Gastroesophageal sphincter (tissue), 4 donors: ENCODE measurements at regions not wholly inside any gene's neighbourhood (a gene's known extent, or its start where the extent isn't known, plus 50 kb on each side); places are given as distances from the start of the nearest gene placed in this dataset.

Experiments used
- ATAC-seq: fragments of 150-250 bp; one replicate; pipeline ENCODE4 v1.9.1; 2016; ENCODE audit warnings: mild to moderate bottlenecking, moderate library complexity
- H3K27ac ChIP-seq, 4 donors: fragments of 200-600 bp; sonication (generic) in 3 of 4; 1 replicate in 3 of 4; 2 replicates in 1 of 4; pipeline ENCODE4 v1.5.1; 2016 to 2019
- H3K27me3 ChIP-seq: fragments of 200-600 bp; sonication (generic); one replicate; pipeline ENCODE4 v1.5.1; 2019
- H3K36me3 ChIP-seq, 2 donors: fragments of 200-600 bp; sonication (generic); one replicate each; pipeline ENCODE4 v1.5.1; 2019; ENCODE audit warnings: control low read depth in 1 of 2
- H3K4me1 ChIP-seq, 3 donors: fragments of 200-600 bp; sonication (generic); 1 replicate in 2 of 3; 2 replicates in 1 of 3; pipeline ENCODE4 v1.5.1; 2016 to 2019; ENCODE audit warnings: control low read depth in 2 of 3
- H3K4me3 ChIP-seq, 2 donors: fragments of 200-600 bp; sonication (generic); one replicate each; pipeline ENCODE4 v1.5.1; 2019; ENCODE audit warnings: mild to moderate bottlenecking in 1 of 2, moderate library complexity in 1 of 2
- H3K9me3 ChIP-seq, 3 donors: fragments of 200-600 bp; sonication (generic); one replicate each; pipeline ENCODE4 v1.5.1; 2017 to 2019; ENCODE audit warnings: control low read depth in 2 of 3
- CTCF ChIP-seq, 4 experiments: fragments of 200-600 bp in 2 of 4; fragments of 450-650 bp in 2 of 4; sonication (generic) in 1 of 4; IDR thresholded peaks; one replicate each; pipeline ENCODE4 v1.5.1; 2017 to 2019; ENCODE audit warnings: antibody characterized with exemption in 4 of 4, mild to moderate bottlenecking in 2 of 4, moderate library complexity in 2 of 4
- EP300 ChIP-seq: sonication (generic); formaldehyde crosslinking; IDR thresholded peaks from one replicate; pipeline ENCODE4 v1.6.1; 2017; ENCODE audit warnings: antibody characterized with exemption, mild to moderate bottlenecking
- POLR2A ChIP-seq, 2 donors: fragments of 450-650 bp; IDR thresholded peaks; one replicate each; pipeline ENCODE4 v1.6.1; 2017; ENCODE audit warnings: antibody characterized with exemption in 2 of 2, mild to moderate bottlenecking in 2 of 2, moderate library complexity in 1 of 2
- POLR2AphosphoS5 ChIP-seq: sonication (generic); formaldehyde crosslinking; IDR thresholded peaks from one replicate; pipeline ENCODE4 v1.6.1; 2017; ENCODE audit warnings: antibody characterized with exemption
- WGBS, 2 donors: methylation state at CpG; one replicate each; pipeline ENCODE4 v1.1.5; 2018; ENCODE audit warnings: low coverage in 1 of 2; 5-methylcytosine and 5-hydroxymethylcytosine counted together
- small RNA-seq, 4 donors: library from RNA; depleted of rRNA; stranded (forward); fragments of <200 nt; gene quantifications; one replicate each; pipeline ENCODE3, GENCODE V24; 2016

DNA sequence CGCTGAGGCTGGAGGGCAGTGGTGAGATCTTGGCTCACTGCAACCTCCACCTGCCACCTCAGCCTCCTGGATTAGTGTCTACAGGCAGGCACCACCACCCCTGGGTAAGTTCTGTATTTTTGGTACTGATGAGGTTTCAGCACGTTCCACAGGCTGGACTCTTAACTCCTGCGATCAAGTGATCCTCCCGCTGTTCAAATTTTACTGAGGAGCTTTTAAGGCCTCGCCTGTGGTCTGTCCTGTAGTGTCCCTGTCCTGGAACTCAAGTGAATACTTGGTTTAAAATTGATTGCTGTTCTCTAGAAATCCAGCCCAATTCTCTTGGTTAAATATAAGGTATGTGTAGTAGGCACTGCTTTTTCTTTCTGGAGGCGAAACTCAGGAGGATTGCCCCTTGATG lies 65.2 kb downstream of the DPRX start:
- ATAC-seq: no peak
- H3K27me3 ChIP-seq: no peaks in the 10 kb centered on the region
- no peak overlapping the region for H3K4me3 ChIP-seq
- peaks cover 0 to 54% (median 0%) of the 10 kb centered on the region in 3 donors for H3K9me3 ChIP-seq
- no peaks in the 10 kb centered on the region for H3K4me1 ChIP-seq
- H3K27ac ChIP-seq: no peak overlapping the region
- no peak for TF ChIP-seq POLR2A (IDR thresholded peaks at IDR 0.05)
- no peak for TF ChIP-seq CTCF (IDR thresholded peaks at IDR 0.05)
- no peak for TF ChIP-seq EP300
- TF ChIP-seq POLR2AphosphoS5: no peak
- H3K36me3 ChIP-seq: no peaks in the 10 kb centered on the region
- 80 to 83% methylated on average over 2 to 6 of the region's 6 CpGs for WGBS, 2 donors

DNA sequence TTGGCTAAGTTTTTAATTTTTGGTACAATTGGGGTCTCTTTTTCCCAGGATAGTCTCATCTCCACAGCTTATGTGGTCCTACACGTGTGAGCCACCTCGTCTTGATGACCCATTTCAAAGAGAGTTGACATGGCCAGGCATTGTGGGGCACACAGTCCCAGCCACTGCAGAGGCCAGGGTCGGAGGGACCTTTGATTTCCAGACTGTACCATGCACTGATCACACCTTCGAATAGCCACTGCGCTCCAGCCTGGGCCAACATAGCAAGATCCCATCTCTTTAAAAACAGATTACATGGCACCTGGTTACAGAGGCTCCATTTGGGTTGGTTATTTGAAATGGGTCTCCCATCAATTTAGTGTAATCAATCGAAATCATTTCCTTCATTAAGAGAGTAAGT lies 71.6 kb downstream of the DPRX start:
- no peak for ATAC-seq
- Histone ChIP-seq H3K4me1 (no peaks in the 10 kb centered on the region), H3K27me3 (peaks cover 11% of the 10 kb centered on the region), H3K27ac (no peak overlapping the region), H3K4me3 (no peak overlapping the region), H3K9me3 (peaks cover 0 to under 1% (median 0%) of the 10 kb centered on the region in 3 donors), H3K36me3 (no peaks in the 10 kb centered on the region)
- TF ChIP-seq POLR2AphosphoS5 (no peak), CTCF (IDR thresholded peaks at IDR 0.05) (no peak), EP300 (no peak), POLR2A (IDR thresholded peaks at IDR 0.05) (no peak)
- WGBS, 2 donors: 63% methylated on average over 3 of the region's 6 CpGs; no CpG with 5 or more reads in 1 of the 2 donors

DNA sequence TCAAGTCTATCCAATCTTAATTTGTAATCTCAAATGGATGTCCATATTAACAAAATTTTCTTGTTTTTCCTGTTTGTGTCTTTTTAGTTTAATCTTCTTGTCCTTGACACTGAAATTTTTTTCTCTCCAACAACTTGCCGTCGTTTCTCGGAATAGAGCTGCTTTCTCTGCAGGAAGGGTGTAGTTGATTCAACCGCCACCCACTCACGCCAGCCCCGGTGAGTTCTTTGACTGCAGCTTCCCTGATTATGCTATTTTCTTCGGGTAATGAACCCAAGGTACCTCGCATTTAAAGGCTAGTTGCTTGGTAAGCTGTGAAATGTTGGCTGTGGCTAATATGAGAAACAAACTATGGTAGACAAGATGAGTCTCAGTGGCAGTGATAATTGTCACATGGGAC lies 72.2 kb downstream of the DPRX start:
- no peak for TF ChIP-seq POLR2AphosphoS5
- no peak for TF ChIP-seq POLR2A (IDR thresholded peaks at IDR 0.05)
- no peak for TF ChIP-seq EP300
- no peak for TF ChIP-seq CTCF (IDR thresholded peaks at IDR 0.05)
- Histone ChIP-seq H3K27ac (no peak overlapping the region), H3K36me3 (no peaks in the 10 kb centered on the region), H3K4me1 (no peaks in the 10 kb centered on the region), H3K27me3 (peaks cover 15% of the 10 kb centered on the region), H3K9me3 (no peaks in the 10 kb centered on the region), H3K4me3 (no peak overlapping the region)
- 80 to 92% methylated on average over 6 to 8 of the region's 8 CpGs for whole genome bisulfite sequencing, 2 donors
- no peak for ATAC-seq

DNA sequence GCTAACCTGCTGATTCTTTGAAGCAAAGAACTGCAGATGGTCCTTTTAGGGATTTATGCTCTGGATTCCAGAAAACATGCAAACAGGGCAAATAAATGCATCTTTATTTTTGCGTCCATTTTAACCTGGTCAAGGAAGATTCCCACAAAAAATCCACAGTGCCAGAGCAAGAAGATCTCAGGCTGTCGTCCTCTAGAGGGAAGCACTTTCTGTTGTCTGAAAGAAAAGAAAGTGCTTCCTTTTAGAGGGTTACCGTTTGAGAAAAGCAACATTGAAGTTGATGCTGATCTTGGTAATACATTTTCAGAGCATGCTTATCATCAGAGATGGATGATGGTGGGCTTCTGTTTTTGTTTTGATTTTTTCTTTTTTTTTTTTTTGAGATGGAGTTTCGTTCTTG lies 75.5 kb downstream of the DPRX start:
- TF ChIP-seq POLR2AphosphoS5: no peak
- TF ChIP-seq CTCF (IDR thresholded peaks at IDR 0.05): no peak
- no peak for TF ChIP-seq POLR2A (IDR thresholded peaks at IDR 0.05)
- TF ChIP-seq EP300: no peak
- WGBS, 2 donors: 35 to 38% methylated on average over 3 to 4 of the region's 4 CpGs
- Histone ChIP-seq H3K4me1 (no peaks in the 10 kb centered on the region), H3K9me3 (no peaks in the 10 kb centered on the region), H3K27ac (no peak overlapping the region), H3K36me3 (no peaks in the 10 kb centered on the region), H3K27me3 (peaks cover 21% of the 10 kb centered on the region), H3K4me3 (no peak overlapping the region)
- ATAC-seq: no peak

GRCh38 chr19:53730391-53730790 lies 93.7 kb downstream of the NLRP12 start:
- WGBS, 2 donors: 86% methylated on average over 8 of the region's 8 CpGs; no CpG with 5 or more reads in 1 of the 2 donors
- Histone ChIP-seq H3K36me3 (no peaks in the 10 kb centered on the region), H3K27ac (no peak overlapping the region), H3K4me3 (no peak overlapping the region), H3K4me1 (no peaks in the 10 kb centered on the region), H3K27me3 (peaks cover 22% of the 10 kb centered on the region), H3K9me3 (no peaks in the 10 kb centered on the region)
- TF ChIP-seq POLR2A (IDR thresholded peaks at IDR 0.05): no peak
- TF ChIP-seq CTCF (IDR thresholded peaks at IDR 0.05): no peak
- TF ChIP-seq EP300: no peak
- TF ChIP-seq POLR2AphosphoS5: no peak
- no peak for ATAC-seq

Small RNA genes lying in the stretch of these regions (small RNA-seq; reads per million reads assigned to genes)
- 0 reads per million in 4 donors for gene MIR516B2
- 0 reads per million in 4 donors for gene MIR517A
- gene MIR517B: 0 reads per million in 4 donors
- gene MIR518B: 0 to 0.12 (median 0) reads per million in 4 donors
- gene MIR518E: 0 reads per million in 4 donors
- 0 reads per million in 4 donors for gene MIR518F
- 0 reads per million in 4 donors for gene MIR519D
- 0 reads per million in 4 donors for gene MIR520B
- gene MIR520C: 0 reads per million in 4 donors
- 0 reads per million in 4 donors for gene MIR520D
- 0 reads per million in 4 donors for gene MIR520G
- 0 reads per million in 4 donors for gene MIR521-2
- 0 reads per million in 4 donors for gene MIR525
- 0 reads per million in 4 donors for gene MIR526A1
- gene MIR526A2: 0 reads per million in 4 donors
- 0 reads per million in 4 donors for gene RNU6-803P
